ENCODE measurements at regions not wholly inside any gene's neighbourhood (a gene's known extent, or its start where the extent isn't known, plus 50 kb on each side); places are given as distances from the start of the nearest gene placed in this dataset.
A peak's percentile ranks its signal among the peaks of the same experiment; 100 is the strongest.

GRCh38 chr10:78541481-78542140 is 507.9 kb downstream of the RPS24 start:
- peak; percentile 85 to 91 for DNase-seq

- no peak for DNase-seq
Measured at GRCh38 chr10:78542141-78542489, 508.5 kb downstream of the RPS24 start.

DNA sequence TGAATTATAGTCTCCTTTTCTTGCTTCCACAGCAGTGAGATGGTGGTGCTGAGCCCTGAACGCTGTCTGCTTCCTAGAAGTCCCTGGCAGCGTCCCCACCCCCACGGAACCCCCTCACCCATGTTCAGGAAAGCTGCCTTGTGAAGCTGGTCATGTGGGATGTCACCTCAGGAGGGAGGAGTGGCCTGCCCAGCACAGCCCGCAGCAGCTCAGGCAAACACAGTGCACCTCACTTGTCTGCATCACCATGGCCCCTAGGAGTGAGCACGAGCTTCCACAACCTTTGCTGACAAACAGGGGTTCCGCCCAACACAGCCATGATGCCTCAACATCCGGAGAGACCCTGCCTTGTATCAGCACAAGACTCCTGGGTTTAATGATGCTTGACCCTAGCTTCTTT is 508.9 kb downstream of the RPS24 start:
- DNase-seq: no peak

DNA sequence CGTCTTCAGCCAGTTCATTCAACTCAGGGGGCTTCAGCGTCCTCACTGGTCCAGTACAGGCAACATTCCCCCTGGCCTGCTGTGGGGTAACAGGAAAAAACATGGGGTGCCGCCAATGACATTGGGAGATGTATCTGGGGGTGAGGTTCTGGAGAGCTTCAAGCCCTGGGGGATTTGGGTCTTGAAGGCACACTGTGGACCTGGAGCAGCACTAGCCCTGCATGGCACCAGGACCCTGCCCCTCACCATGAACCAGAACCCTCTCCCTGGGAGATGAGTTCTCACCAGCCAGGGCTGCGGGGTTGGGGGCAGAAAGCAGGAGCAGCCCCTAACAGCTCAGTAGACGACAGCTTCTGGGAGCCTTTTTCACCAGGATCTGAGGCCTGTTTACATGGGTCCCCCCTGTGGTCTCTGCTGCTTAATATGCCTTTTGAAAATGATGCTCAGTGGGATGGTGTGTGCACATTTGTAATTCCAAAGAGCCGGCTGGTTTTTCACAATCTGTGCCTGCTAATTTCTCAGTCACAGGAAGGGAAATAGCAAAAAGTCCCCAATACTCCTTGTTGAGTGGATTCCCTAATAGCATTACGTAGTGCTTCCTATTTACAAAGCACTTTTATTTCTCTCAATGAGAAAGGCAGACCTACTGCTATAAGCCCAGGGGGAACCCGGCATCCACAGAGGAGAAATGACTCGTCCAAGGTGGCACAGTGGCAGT is 509.5 kb downstream of the RPS24 start:
- DNase-seq: no peak

DNA sequence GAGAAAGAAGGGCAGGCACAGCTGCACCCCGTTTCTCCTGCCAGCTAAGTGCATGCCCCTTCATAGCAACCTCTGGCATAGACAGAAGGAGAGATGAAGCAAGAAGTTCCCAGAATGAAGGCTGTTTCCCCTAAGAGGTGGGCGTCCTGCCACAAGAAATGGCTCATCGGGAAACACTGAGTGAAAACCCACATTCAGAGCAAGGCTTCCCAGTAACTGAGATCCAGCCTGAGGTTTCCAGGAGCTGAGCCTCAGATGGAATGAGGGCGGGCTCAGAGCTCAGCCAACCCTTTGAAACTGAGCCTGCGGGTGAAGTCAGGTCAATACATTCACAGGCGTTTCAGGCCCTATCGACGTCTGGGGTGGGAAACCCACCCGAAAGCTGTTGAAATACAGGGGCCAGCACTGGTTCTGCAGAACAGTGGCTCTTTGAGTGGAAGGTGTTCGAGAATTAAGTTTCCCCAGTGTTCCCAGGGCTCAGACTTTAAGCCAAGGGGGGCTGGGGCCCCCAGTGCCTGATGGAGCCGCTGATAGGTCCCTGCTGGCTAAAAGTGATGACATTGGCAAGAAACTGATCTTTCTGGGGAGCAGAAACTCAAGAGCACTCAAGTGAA is 510.2 kb downstream of the RPS24 start:
- DNase-seq: peak; percentile 74 to 78

DNA sequence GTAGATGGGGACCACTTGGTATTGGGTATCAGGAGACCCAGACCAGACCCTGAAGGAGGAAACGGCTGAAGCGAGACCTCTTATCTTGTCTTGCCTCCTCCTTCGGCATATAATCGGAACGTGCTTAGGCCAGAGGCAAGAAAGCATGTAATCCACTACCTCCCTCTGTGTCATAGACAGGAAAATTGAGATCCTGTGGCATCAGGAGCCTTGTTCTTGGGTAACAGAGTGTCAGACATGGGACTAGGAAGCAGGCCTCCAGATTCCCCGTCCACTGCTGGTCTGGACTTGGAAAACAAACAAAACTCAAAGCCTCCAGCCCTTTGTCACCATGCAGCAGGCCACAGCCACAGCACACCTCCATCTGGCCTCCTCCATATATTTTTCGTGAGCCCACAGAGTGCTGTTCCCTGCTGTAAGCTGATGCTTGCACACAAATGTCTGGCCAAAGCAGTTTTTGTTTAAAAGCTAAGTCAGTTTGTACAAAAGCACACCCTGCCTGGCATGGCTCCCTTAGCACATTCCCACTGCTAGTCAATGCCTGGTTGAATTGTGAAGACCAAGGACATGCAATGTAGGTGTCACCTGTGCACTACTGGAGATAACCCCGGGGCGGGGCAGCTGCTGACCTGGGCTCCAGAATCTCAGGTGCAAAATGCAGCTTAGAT is 510.9 kb downstream of the RPS24 start:
- DNase-seq: no peak

GRCh38 chr10:78545756-78546155 is 512.1 kb downstream of the RPS24 start:
- no peak for DNase-seq

- DNase-seq: no peak
Measured at GRCh38 chr10:78547397-78547796, 513.7 kb downstream of the RPS24 start.

GRCh38 chr10:78547905-78548304 is 514.2 kb downstream of the RPS24 start:
- no peak for DNase-seq

- DNase-seq: no peak
Measured at GRCh38 chr10:78548369-78548768, 514.7 kb downstream of the RPS24 start.

DNA sequence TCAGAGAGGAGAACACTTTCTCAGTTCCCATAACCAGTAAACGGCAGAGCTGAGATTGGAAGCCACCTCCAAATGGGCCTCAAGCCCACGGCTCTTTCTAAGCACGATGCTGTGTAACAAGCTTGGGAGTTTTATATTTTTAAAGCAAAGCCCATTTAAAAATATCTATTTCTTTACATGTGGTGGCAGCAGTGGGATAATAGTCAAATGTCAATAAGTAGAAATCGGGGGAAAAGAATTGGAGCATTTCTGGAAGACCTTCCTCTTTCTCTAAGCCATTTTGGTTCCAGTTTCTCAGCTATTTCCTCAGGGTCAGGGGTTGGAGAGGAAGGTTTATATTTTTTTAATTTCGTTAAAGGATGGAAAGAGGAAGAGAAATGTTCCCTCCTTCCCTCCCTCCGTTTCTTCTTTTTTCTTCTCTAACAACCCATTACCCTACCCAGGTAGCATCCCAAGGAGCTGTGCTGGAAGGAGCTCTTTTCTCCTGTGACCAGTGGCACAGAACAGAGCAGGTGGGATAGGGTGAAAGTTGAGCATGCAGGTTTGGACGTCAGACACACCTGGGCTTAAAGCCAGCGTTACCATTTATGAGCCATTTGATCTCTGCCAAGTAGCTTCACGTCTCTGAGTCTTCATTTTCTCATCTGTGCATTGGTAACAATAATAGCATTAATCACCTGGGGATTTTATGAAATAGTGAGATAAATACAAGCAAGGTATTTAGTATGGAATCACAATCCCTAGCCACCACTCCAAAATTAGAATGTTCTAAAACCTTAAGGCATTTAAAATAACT is 515.7 kb downstream of the RPS24 start:
- no peak for DNase-seq

DNA sequence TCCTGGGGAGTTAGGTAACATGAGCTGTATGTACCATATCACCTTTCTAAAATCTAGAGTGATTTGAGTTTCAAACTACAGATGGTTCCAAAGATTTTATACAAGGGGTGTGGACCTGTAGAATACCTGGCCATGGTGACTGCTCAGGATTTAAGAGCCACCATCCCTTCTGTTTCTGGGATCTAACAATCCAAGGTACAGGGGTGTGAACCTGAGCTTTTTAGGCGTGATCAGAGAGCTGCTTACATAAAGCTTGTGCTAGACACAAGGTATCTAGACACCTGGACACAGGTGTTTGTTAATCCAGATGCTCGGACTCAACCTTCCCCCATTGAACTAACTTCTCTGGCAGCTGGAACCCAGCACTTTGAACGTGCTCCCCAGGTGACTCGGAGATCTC is 516.4 kb downstream of the RPS24 start:
- DNase-seq: no peak

- no peak for DNase-seq
Measured at GRCh38 chr10:78550716-78551115, 517.1 kb downstream of the RPS24 start.

GRCh38 chr10:78551184-78552005 is 517.4 kb upstream of the ZMIZ1 start:
- DNase-seq: no peak

DNA sequence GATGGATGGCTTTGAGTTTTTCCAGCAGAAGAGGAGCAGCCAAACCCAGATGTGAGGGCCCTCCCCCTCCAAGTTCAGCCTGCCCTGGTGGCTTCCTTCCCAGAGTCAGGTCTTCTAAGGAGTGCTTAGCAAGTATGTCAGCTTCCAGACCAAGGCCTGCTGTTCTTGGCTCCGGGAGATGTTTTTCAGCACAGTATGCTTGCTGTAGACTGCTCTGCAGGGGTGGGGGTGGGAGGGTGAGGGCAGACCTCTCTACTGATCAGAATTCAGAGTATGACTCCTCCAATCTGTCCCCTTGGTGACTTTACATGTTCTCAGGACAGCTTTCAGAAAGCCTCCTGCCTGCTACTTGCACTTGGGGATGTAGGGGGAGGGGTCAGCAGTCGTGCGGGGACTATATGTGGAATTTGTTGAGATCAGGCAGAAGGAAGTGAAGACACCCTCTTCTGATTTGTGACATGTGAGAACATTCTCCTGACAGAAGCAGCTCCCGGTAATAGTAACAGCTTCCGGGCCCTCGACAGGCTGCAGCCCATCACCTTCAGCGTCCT is 516.4 kb upstream of the ZMIZ1 start:
- DNase-seq: peak; percentile 76 to 77

DNA sequence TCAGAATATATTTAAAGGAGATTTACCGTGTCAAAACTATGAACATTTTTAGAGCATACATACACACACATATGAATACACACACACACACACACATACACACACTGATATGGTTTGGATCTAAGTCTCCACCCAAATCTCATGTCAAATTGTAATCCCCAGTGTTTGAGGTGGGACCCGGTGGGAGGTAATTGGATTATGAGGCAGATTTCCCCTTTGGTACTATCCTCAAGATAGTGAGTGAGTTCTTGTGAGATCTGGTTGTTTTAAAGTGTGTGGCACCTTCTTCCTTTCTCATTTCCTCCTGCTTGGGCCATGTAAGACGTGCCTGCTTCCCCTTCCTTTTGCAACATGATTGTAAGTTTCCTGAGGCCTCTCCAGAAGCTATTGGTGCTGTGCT is 515.0 kb upstream of the ZMIZ1 start:
- DNase-seq: no peak

GRCh38 chr10:78555128-78555527 is 513.6 kb upstream of the ZMIZ1 start:
- no peak for DNase-seq

- DNase-seq: no peak
Measured at GRCh38 chr10:78556705-78557432, 511.9 kb upstream of the ZMIZ1 start.

DNA sequence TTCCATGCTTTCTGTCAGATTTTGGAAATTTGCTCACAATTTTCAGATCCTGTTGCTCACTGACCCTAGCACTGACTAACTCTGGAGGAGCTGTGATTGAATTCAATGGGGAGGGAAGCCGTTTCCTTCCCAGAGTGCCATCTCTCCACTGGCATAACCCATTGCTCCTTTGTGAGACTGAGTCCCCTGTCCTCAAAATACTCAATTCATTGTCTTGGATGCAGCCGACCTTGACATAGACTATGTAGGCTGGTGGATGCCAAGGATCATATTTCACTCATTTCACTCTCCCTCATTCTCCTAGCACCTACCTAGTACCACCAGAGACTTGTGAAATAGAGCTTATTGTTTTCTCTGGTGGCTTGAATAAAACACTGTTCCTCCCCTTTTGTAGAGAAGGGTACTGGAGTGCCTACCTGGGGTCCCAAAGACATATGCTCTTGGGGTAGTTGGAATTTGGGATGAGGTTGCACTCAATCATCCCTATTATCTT is 511.3 kb upstream of the ZMIZ1 start:
- DNase-seq: no peak

Measured in right lung (tissue), 2 donors.